BJ (cell line): ENCODE measurements at regions not wholly inside any gene's neighbourhood (a gene's known extent, or its start where the extent isn't known, plus 50 kb on each side); places are given as distances from the start of the nearest gene placed in this dataset.

ENCODE experiments used
- CTCF ChIA-PET: fragments of 350-600 bp; formaldehyde crosslinking; extraction: SDS; loops from one replicate; lab custom pipeline; 2021; ENCODE audit warnings: antibody characterized with exemption, inconsistent platforms; lab: Yijun Ruan, JAX
- POLR2A ChIA-PET: fragments of 300-600 bp; sonication (Branson Sonifier 250); formaldehyde crosslinking; extraction: SDS; loops from one replicate; lab custom pipeline; 2021; ENCODE audit warnings: antibody characterized with exemption; lab: Charles Lee
- DNase-seq: peaks from one replicate; pipeline ENCODE4 v3.0.0-alpha.2; 2011; ENCODE audit warnings: low read depth
- H3K27me3 ChIP-seq: 2 replicates; pipeline ENCODE4 v1.6.0; 2011; ENCODE audit warnings: low read length; ENCODE audit not compliant: control insufficient read depth, insufficient read depth
- H3K36me3 ChIP-seq: 2 replicates; pipeline ENCODE4 v1.5.1; 2011; ENCODE audit warnings: low read length; ENCODE audit not compliant: control insufficient read depth, insufficient read depth
- H3K4me3 ChIP-seq: 2 replicates; pipeline ENCODE4 v1.5.1; 2011; ENCODE audit warnings: low read depth, mild to moderate bottlenecking, control low read depth, low read length
- CTCF ChIP-seq: IDR thresholded peaks from 2 replicates; pipeline ENCODE4 v1.5.1; 2011; ENCODE audit warnings: low read depth, mild to moderate bottlenecking, control low read depth, inconsistent platforms, low read length, moderate library complexity; ENCODE audit not compliant: insufficient read depth

- H3K36me3 ChIP-seq = no peaks in the 10 kb centered on the region
- DNase-seq = no peak
- no peak for TF ChIP-seq CTCF
- no peak overlapping the region for H3K4me3 ChIP-seq
- POLR2A ChIA-PET = no interaction called here
- no peaks in the 10 kb centered on the region for H3K27me3 ChIP-seq
- CTCF ChIA-PET = no interaction called here
These were observed 609.7 kb downstream of the TLL1 start for GRCh38 chr4:166482758-166483157.

GRCh38 chr4:166491635-166492034 lies 618.6 kb downstream of the TLL1 start:
- DNase-seq = no peak
- Histone ChIP-seq H3K4me3 (no peak overlapping the region), H3K36me3 (no peaks in the 10 kb centered on the region), H3K27me3 (no peaks in the 10 kb centered on the region)
- ChIA-PET POLR2A (no interaction called here), CTCF (no interaction called here)
- TF ChIP-seq CTCF = no peak

- no peak for TF ChIP-seq CTCF
- no peaks in the 10 kb centered on the region for H3K27me3 ChIP-seq
- DNase-seq = no peak
- no peak overlapping the region for H3K4me3 ChIP-seq
- POLR2A ChIA-PET = no interaction called here
- H3K36me3 ChIP-seq = no peaks in the 10 kb centered on the region
- CTCF ChIA-PET = no interaction called here
These were observed 620.9 kb downstream of the TLL1 start for GRCh38 chr4:166493924-166494345.

- no peaks in the 10 kb centered on the region for H3K27me3 ChIP-seq
- no peaks in the 10 kb centered on the region for H3K36me3 ChIP-seq
- H3K4me3 ChIP-seq = no peak overlapping the region
- ChIA-PET POLR2A (no interaction called here), CTCF (no interaction called here)
- DNase-seq = no peak
- no peak for TF ChIP-seq CTCF
These were observed 625.5 kb downstream of the TLL1 start for GRCh38 chr4:166498546-166498945.

GRCh38 chr4:166499820-166500219 lies 626.8 kb downstream of the TLL1 start:
- CTCF ChIA-PET = no interaction called here
- H3K4me3 ChIP-seq = no peak overlapping the region
- POLR2A ChIA-PET = no interaction called here
- no peak for TF ChIP-seq CTCF
- no peaks in the 10 kb centered on the region for H3K36me3 ChIP-seq
- no peak for DNase-seq
- no peaks in the 10 kb centered on the region for H3K27me3 ChIP-seq
